ENCODE measurements at regions not wholly inside any gene's neighbourhood (a gene's known extent, or its start where the extent isn't known, plus 50 kb on each side); places are given as distances from the start of the nearest gene placed in this dataset.

GRCh38 chr3:144444061-144444460, 472.4 kb downstream of the DIPK2A start:
- no peak for TF ChIP-seq POLR2A (IDR thresholded peaks at IDR 0.05; ENCODE audit: low read depth, low read length)
- DNase-seq (ENCODE audit: insufficient read length, low spot score) (no peak), FAIRE-seq (no peak)

- TF ChIP-seq POLR2A (IDR thresholded peaks at IDR 0.05; ENCODE audit: low read depth, low read length): no peak
- FAIRE-seq (no peak), DNase-seq (ENCODE audit: insufficient read length, low spot score) (no peak)
These were observed 472.9 kb downstream of the DIPK2A start for GRCh38 chr3:144444546-144444945.

GRCh38 chr3:144455841-144456440, 484.3 kb downstream of the DIPK2A start:
- FAIRE-seq (no peak), DNase-seq (ENCODE audit: insufficient read length, low spot score) (no peak)
- TF ChIP-seq POLR2A (IDR thresholded peaks at IDR 0.05; ENCODE audit: low read depth, low read length): no peak

GRCh38 chr3:144457758-144458157, 486.1 kb downstream of the DIPK2A start:
- DNase-seq (ENCODE audit: insufficient read length, low spot score) (no peak), FAIRE-seq (no peak)
- no peak for TF ChIP-seq POLR2A (IDR thresholded peaks at IDR 0.05; ENCODE audit: low read depth, low read length)

- TF ChIP-seq POLR2A (IDR thresholded peaks at IDR 0.05; ENCODE audit: low read depth, low read length): no peak
- DNase-seq (ENCODE audit: insufficient read length, low spot score) (no peak), FAIRE-seq (no peak)
These were observed 486.7 kb downstream of the DIPK2A start for GRCh38 chr3:144458283-144458682.

GRCh38 chr3:144462337-144462736, 490.7 kb downstream of the DIPK2A start:
- DNase-seq (ENCODE audit: insufficient read length, low spot score): no peak
- TF ChIP-seq POLR2A (IDR thresholded peaks at IDR 0.05; ENCODE audit: low read depth, low read length): no peak
- FAIRE-seq: no peak

GRCh38 chr3:144463911-144464310, 492.3 kb downstream of the DIPK2A start:
- peak; percentile 2 for DNase-seq (ENCODE audit: insufficient read length, low spot score)
- peak; percentile 27 for FAIRE-seq

GRCh38 chr3:144466114-144466513, 494.5 kb downstream of the DIPK2A start:
- FAIRE-seq: no peak
- TF ChIP-seq POLR2A (IDR thresholded peaks at IDR 0.05; ENCODE audit: low read depth, low read length): no peak
- DNase-seq (ENCODE audit: insufficient read length, low spot score): no peak

More at GRCh38 chr3:144463911-144464310, 492.3 kb downstream of the DIPK2A start:
- TF ChIP-seq POLR2A (IDR thresholded peaks at IDR 0.05; ENCODE audit: low read depth, low read length): no peak

- no peak for FAIRE-seq
- no peak for TF ChIP-seq POLR2A (IDR thresholded peaks at IDR 0.05; ENCODE audit: low read depth, low read length)
- no peak for DNase-seq (ENCODE audit: insufficient read length, low spot score)
These were observed 494.9 kb downstream of the DIPK2A start for GRCh38 chr3:144466540-144466939.

- no peak for TF ChIP-seq POLR2A (IDR thresholded peaks at IDR 0.05; ENCODE audit: low read depth, low read length)
- no peak for DNase-seq (ENCODE audit: insufficient read length, low spot score)
- no peak for FAIRE-seq
These were observed 499.0 kb downstream of the DIPK2A start for GRCh38 chr3:144470666-144471065.

GRCh38 chr3:144477593-144477992, 506.0 kb downstream of the DIPK2A start:
- FAIRE-seq: no peak
- TF ChIP-seq POLR2A (IDR thresholded peaks at IDR 0.05; ENCODE audit: low read depth, low read length): no peak

GRCh38 chr3:144480416-144480919, 508.8 kb downstream of the DIPK2A start:
- DNase-seq (ENCODE audit: insufficient read length, low spot score) (no peak), FAIRE-seq (no peak)
- no peak for TF ChIP-seq POLR2A (IDR thresholded peaks at IDR 0.05; ENCODE audit: low read depth, low read length)

More at GRCh38 chr3:144477593-144477992, 506.0 kb downstream of the DIPK2A start:
- DNase-seq (ENCODE audit: insufficient read length, low spot score): no peak

GRCh38 chr3:144482876-144483275, 511.3 kb downstream of the DIPK2A start:
- DNase-seq (ENCODE audit: insufficient read length, low spot score) (no peak), FAIRE-seq (no peak)
- no peak for TF ChIP-seq POLR2A (IDR thresholded peaks at IDR 0.05; ENCODE audit: low read depth, low read length)

- no peak for TF ChIP-seq POLR2A (IDR thresholded peaks at IDR 0.05; ENCODE audit: low read depth, low read length)
- FAIRE-seq (no peak), DNase-seq (ENCODE audit: insufficient read length, low spot score) (no peak)
These were observed 515.4 kb downstream of the DIPK2A start for GRCh38 chr3:144487011-144487410.

- FAIRE-seq (no peak), DNase-seq (ENCODE audit: insufficient read length, low spot score) (no peak)
- no peak for TF ChIP-seq POLR2A (IDR thresholded peaks at IDR 0.05; ENCODE audit: low read depth, low read length)
These were observed 517.3 kb downstream of the DIPK2A start for GRCh38 chr3:144488927-144489326.

Data from H54 (cell line).